ENCODE measurements at regions not wholly inside any gene's neighbourhood (a gene's known extent, or its start where the extent isn't known, plus 50 kb on each side); places are given as distances from the start of the nearest gene placed in this dataset.

- intact Hi-C loops (cut with DNase I), result no loop called here
- no peaks in the 10 kb centered on the region for H3K9me3 ChIP-seq (replicated peaks in 1 of 3)
- WGBS, 4 donors, result 18 to 32% (median 30%) methylated on average over 4 of the region's 4 CpGs
- no peak overlapping the region for H3K4me3 ChIP-seq
- H3K27ac ChIP-seq, result peak overlapping the region in 1 of 5 donors; percentile 15
- no peaks in the 10 kb centered on the region for H3K36me3 ChIP-seq (replicated peaks in 1 of 2)
- H3K4me1 ChIP-seq (replicated peaks in 1 of 2), result peaks cover 9 to 22% of the 10 kb centered on the region in 2 donors
- H3K27me3 ChIP-seq, result no peaks in the 10 kb centered on the region
- no peak for TF ChIP-seq CTCF (IDR thresholded peaks at IDR 0.05)
- TF ChIP-seq POLR2A (IDR thresholded peaks at IDR 0.05), result no peak
- peak in 1 of 7 donors; percentile 32 for DNase-seq
Measured at GRCh38 chr3:191959876-191960413, 499.0 kb downstream of the PYDC2 start.

GRCh38 chr3:191961022-191961421 is 500.1 kb downstream of the PYDC2 start:
- Histone ChIP-seq H3K9me3 (replicated peaks in 1 of 3) (no peaks in the 10 kb centered on the region), H3K36me3 (replicated peaks in 1 of 2) (no peaks in the 10 kb centered on the region), H3K27me3 (no peaks in the 10 kb centered on the region), H3K27ac (peak overlapping the region in 1 of 5 donors; percentile 56), H3K4me1 (replicated peaks in 1 of 2) (peaks cover 9 to 22% of the 10 kb centered on the region in 2 donors), H3K4me3 (no peak overlapping the region)
- 25 to 40% (median 35%) methylated on average over 5 of the region's 5 CpGs for WGBS, 4 donors
- TF ChIP-seq POLR2A (IDR thresholded peaks at IDR 0.05) (no peak), CTCF (IDR thresholded peaks at IDR 0.05) (no peak)
- DNase-seq, result peak in 1 of 7 donors; percentile 29
- intact Hi-C loops (cut with DNase I), result no loop called here

GRCh38 chr3:191961529-191961928 is 500.6 kb downstream of the PYDC2 start:
- no peak for DNase-seq
- Histone ChIP-seq H3K36me3 (replicated peaks in 1 of 2) (no peaks in the 10 kb centered on the region), H3K27ac (no peak overlapping the region), H3K27me3 (no peaks in the 10 kb centered on the region), H3K4me1 (replicated peaks in 1 of 2) (peaks cover 9 to 22% of the 10 kb centered on the region in 2 donors), H3K9me3 (replicated peaks in 1 of 3) (no peaks in the 10 kb centered on the region), H3K4me3 (no peak overlapping the region)
- TF ChIP-seq POLR2A (IDR thresholded peaks at IDR 0.05), result no peak
- intact Hi-C loops (cut with DNase I), result no loop called here

- intact Hi-C loops (cut with DNase I), result no loop called here
- no peaks in the 10 kb centered on the region for H3K9me3 ChIP-seq (replicated peaks in 1 of 3)
- TF ChIP-seq CTCF (IDR thresholded peaks at IDR 0.05) (no peak), POLR2A (IDR thresholded peaks at IDR 0.05) (no peak)
- H3K36me3 ChIP-seq (replicated peaks in 1 of 2), result no peaks in the 10 kb centered on the region
- H3K27me3 ChIP-seq, result no peaks in the 10 kb centered on the region
- no peak overlapping the region for H3K4me3 ChIP-seq
- WGBS, 4 donors, result 75 to 85% (median 79%) methylated on average over 1 of the region's 1 CpG
- DNase-seq, result no peak
- H3K4me1 ChIP-seq (replicated peaks in 1 of 2), result peaks cover 9 to 22% of the 10 kb centered on the region in 2 donors
- H3K27ac ChIP-seq, result no peak overlapping the region
Measured at GRCh38 chr3:191962324-191962723, 501.4 kb downstream of the PYDC2 start.

GRCh38 chr3:191963182-191963581 is 502.2 kb downstream of the PYDC2 start:
- intact Hi-C loops (cut with DNase I), result no loop called here

More at GRCh38 chr3:191963182-191963581, 502.2 kb downstream of the PYDC2 start:
- H3K4me1 ChIP-seq (replicated peaks in 1 of 2), result peaks cover 9 to 22% of the 10 kb centered on the region in 2 donors
- H3K27me3 ChIP-seq, result no peaks in the 10 kb centered on the region
- no peaks in the 10 kb centered on the region for H3K9me3 ChIP-seq (replicated peaks in 1 of 3)
- H3K36me3 ChIP-seq (replicated peaks in 1 of 2), result no peaks in the 10 kb centered on the region
- TF ChIP-seq POLR2A (IDR thresholded peaks at IDR 0.05) (no peak), CTCF (IDR thresholded peaks at IDR 0.05) (no peak)
- 83 to 94% (median 91%) methylated on average over 2 to 3 of the region's 3 CpGs for WGBS, 4 donors
- no peak for DNase-seq
- no peak overlapping the region for H3K27ac ChIP-seq
- H3K4me3 ChIP-seq, result no peak overlapping the region

Measured in adrenal gland (tissue), 9 donors.